SK-N-SH (cell line): ENCODE measurements at regions not wholly inside any gene's neighbourhood (a gene's known extent, or its start where the extent isn't known, plus 50 kb on each side); places are given as distances from the start of the nearest gene placed in this dataset.

Source experiments
- CTCF ChIA-PET: fragments of 300-600, 350-600 bp; formaldehyde crosslinking; extraction: SDS; loops from one replicate; lab custom pipeline; 2021; lab: Yijun Ruan, JAX
- POLR2A ChIA-PET: fragments of 350-600 bp; sonication (Branson Sonifier 250); formaldehyde crosslinking; extraction: SDS; loops from one replicate; lab custom pipeline; 2020; ENCODE audit warnings: antibody characterized with exemption, inconsistent platforms; lab: Yijun Ruan, JAX
- DNase-seq: peaks from one replicate; pipeline ENCODE4 v3.0.0; 2012
- H2AFZ ChIP-seq: fragments of 200-600 bp; sonication (generic); 2 replicates; pipeline ENCODE4 v1.8.1; 2016; ENCODE audit warnings: antibody characterized with exemption, mild to moderate bottlenecking, low read depth
- H3F3A ChIP-seq: fragments of 200-600 bp; sonication (generic); replicated peaks from 2 replicates; pipeline ENCODE3; 2016; ENCODE audit warnings: antibody characterized with exemption, mild to moderate bottlenecking; ENCODE audit not compliant: insufficient read depth
- H3K27ac ChIP-seq, 2 experiments: fragments of 200-500 bp in 1 of 2; fragments of 200-600 bp in 1 of 2; sonication (Bioruptor generic) in 1 of 2; sonication (generic), shearing (Covaris generic) in 1 of 2; 2 replicates each; pipeline versions ENCODE4 v1.5.1 to v1.6.1; 2014 to 2016; ENCODE audit warnings: low read depth in 2 of 2, inconsistent platforms in 1 of 2, low read length in 1 of 2, mild to moderate bottlenecking in 1 of 2, mixed read lengths in 1 of 2
- H3K27me3 ChIP-seq: fragments of 200-600 bp; sonication (generic), shearing (Covaris generic); 2 replicates; pipeline ENCODE4 v1.6.1; 2016; ENCODE audit warnings: mixed run types; ENCODE audit not compliant: insufficient read depth
- H3K36me3 ChIP-seq, 2 experiments: fragments of 200-500 bp in 1 of 2; fragments of 200-600 bp in 1 of 2; sonication (Bioruptor generic) in 1 of 2; sonication (generic) in 1 of 2; replicated peaks in 1 of 2; 2 replicates each; pipeline versions ENCODE3 to v1.5.1; 2014 to 2016; ENCODE audit warnings: low read length in 1 of 2, mild to moderate bottlenecking in 1 of 2; ENCODE audit not compliant: insufficient read depth in 2 of 2, control insufficient read depth in 1 of 2
- H3K4me1 ChIP-seq, 2 experiments: fragments of 200-500 bp in 1 of 2; fragments of 200-600 bp in 1 of 2; sonication (Bioruptor generic) in 1 of 2; sonication (generic), shearing (Covaris generic) in 1 of 2; 2 replicates each; pipeline versions ENCODE4 v1.5.1 to v1.6.1; 2014 to 2016; ENCODE audit warnings: low read depth in 1 of 2, low read length in 1 of 2, mixed run types in 1 of 2; ENCODE audit not compliant: insufficient read depth in 2 of 2, control insufficient read depth in 1 of 2
- H3K4me2 ChIP-seq: fragments of 200-600 bp; sonication (generic), shearing (Covaris generic); 2 replicates; pipeline ENCODE4 v1.6.1; 2017; ENCODE audit warnings: mixed run types
- H3K4me3 ChIP-seq, 2 experiments: fragments of 200-500 bp in 1 of 2; fragments of 200-600 bp in 1 of 2; sonication (Bioruptor generic) in 1 of 2; sonication (generic), shearing (Covaris generic) in 1 of 2; 2 replicates each; pipeline versions ENCODE4 v1.5.1 to v1.8.1; 2014 to 2016; ENCODE audit warnings: low read depth in 2 of 2, inconsistent platforms in 1 of 2, low read length in 1 of 2, mild to moderate bottlenecking in 1 of 2, mixed read lengths in 1 of 2, moderate library complexity in 1 of 2
- H3K79me2 ChIP-seq: fragments of 200-600 bp; sonication (generic); 2 replicates; pipeline ENCODE4 v1.8.1; 2017; ENCODE audit warnings: mild to moderate bottlenecking; ENCODE audit not compliant: insufficient read depth
- H3K9ac ChIP-seq: fragments of 200-600 bp; sonication (generic); 2 replicates; pipeline ENCODE4 v1.6.1; 2017; ENCODE audit warnings: mixed run types
- H3K9me2 ChIP-seq: fragments of 200-600 bp; sonication (generic); 2 replicates; pipeline ENCODE4 v1.6.1; 2017; ENCODE audit warnings: mixed run types
- H3K9me3 ChIP-seq: fragments of 200-600 bp; sonication (generic); 2 replicates; pipeline ENCODE4 v1.6.1; 2017; ENCODE audit warnings: mixed run types, mild to moderate bottlenecking, moderate library complexity
- H4K20me1 ChIP-seq: fragments of 200-600 bp; sonication (generic); 2 replicates; pipeline ENCODE4 v1.6.1; 2017; ENCODE audit warnings: mild to moderate bottlenecking, mixed run types; ENCODE audit not compliant: insufficient read depth
- CHD2 ChIP-seq: fragments of 150-350 bp; IDR thresholded peaks from 2 replicates; pipeline ENCODE4 v1.6.1; 2018; ENCODE audit warnings: low read length; ENCODE audit not compliant: partially characterized antibody
- EZH2phosphoT487 ChIP-seq: fragments of 200-600 bp; sonication (generic); IDR thresholded peaks from 2 replicates; pipeline ENCODE4 v1.6.1; 2017; ENCODE audit warnings: low read depth, mixed run types, mild to moderate bottlenecking, antibody characterized with exemption, moderate library complexity, borderline replicate concordance
- FOSL2 ChIP-seq: IDR thresholded peaks from 2 replicates; pipeline ENCODE4 v1.4.0; 2012; ENCODE audit warnings: low read depth, mild to moderate bottlenecking, moderate library complexity, borderline replicate concordance
- FOXM1 ChIP-seq: IDR thresholded peaks from 2 replicates; pipeline ENCODE4 v1.4.0; 2012; ENCODE audit warnings: low read depth, mild to moderate bottlenecking
- JUND ChIP-seq: IDR thresholded peaks from 2 replicates; pipeline ENCODE4 v1.4.0; 2012
- MAX ChIP-seq: IDR thresholded peaks from 2 replicates; pipeline ENCODE4 v1.4.0; 2012; ENCODE audit warnings: low read depth
- MEF2A ChIP-seq: IDR thresholded peaks from 2 replicates; pipeline ENCODE4 v1.4.0; 2012; ENCODE audit warnings: low read depth, borderline replicate concordance
- POLR2AphosphoS5 ChIP-seq: IDR thresholded peaks from 2 replicates; pipeline ENCODE4 v1.6.1; 2012; ENCODE audit warnings: low read depth, low read length
- RAD21 ChIP-seq: IDR thresholded peaks from 2 replicates; pipeline ENCODE4 v1.6.1; 2012; ENCODE audit warnings: mild to moderate bottlenecking, low read length
- SIN3A ChIP-seq: IDR thresholded peaks from 2 replicates; pipeline ENCODE4 v1.6.1; 2012; ENCODE audit warnings: low read depth, mild to moderate bottlenecking, low read length, moderate library complexity, borderline replicate concordance
- TAF1 ChIP-seq: IDR thresholded peaks from 2 replicates; pipeline ENCODE4 v1.6.1; 2012; ENCODE audit warnings: low read depth, mild to moderate bottlenecking, low read length, moderate library complexity, borderline replicate concordance
- ZBTB33 ChIP-seq: IDR thresholded peaks from 2 replicates; pipeline ENCODE4 v1.4.0; 2012; ENCODE audit warnings: low read depth, borderline replicate concordance
- WGBS: methylation state at CpG from one replicate; pipeline ENCODE4 v1.1.6; 2017; ENCODE audit warnings: low lambda C conversion rate; 5-methylcytosine and 5-hydroxymethylcytosine counted together
- TF ChIP-seq, protein P1 (sequence below): fragments of 150-350 bp; IDR thresholded peaks from 2 replicates; pipeline ENCODE4 v1.6.1; 2017; ENCODE audit warnings: antibody characterized with exemption, low read length, low read depth, borderline replicate concordance
- TF ChIP-seq, protein P2 (sequence below): IDR thresholded peaks from 2 replicates; pipeline ENCODE4; 2012

DNA sequence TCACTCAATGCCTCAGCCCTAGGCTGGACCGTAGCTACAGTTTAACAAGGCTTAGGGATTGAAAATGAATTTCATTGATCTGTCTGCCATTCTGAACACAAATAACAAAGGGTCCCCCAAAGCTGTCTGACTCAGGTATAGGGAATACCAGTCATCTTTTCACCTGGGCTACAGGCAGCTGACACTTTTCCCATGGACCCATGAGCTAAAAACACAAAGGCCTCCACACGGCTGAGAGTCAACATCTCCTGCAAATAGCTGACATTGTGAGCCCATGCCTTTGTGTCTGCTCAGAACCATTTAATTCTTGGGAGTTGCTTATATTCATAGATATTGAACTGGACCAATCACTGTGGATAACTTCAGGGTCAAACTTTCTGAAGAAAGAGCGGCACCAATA, 121.1 kb upstream of the SLIT3 start:
- CTCF ChIA-PET, result interaction anchor here (1.4 kb wide), 1 partner anchor 18 kb away, joined by 3 read pairs; no protein-coding TSS in a partner anchor
- Histone ChIP-seq H2AFZ (peak overlapping the region; percentile 51; the same call in 1 of the 2 replicates), H3K27me3 (no peaks in the 10 kb centered on the region), H3K27ac (no peak overlapping the region), H3K9ac (no peak overlapping the region), H3F3A (no peaks in the 10 kb centered on the region), H3K9me3 (no peaks in the 10 kb centered on the region), H3K4me3 (no peak overlapping the region), H4K20me1 (no peaks in the 10 kb centered on the region), H3K4me2 (no peak overlapping the region), H3K9me2 (no peaks in the 10 kb centered on the region), H3K79me2 (no peaks in the 10 kb centered on the region), H3K36me3 (no peaks in the 10 kb centered on the region), H3K4me1 (no peaks in the 10 kb centered on the region; a peak in 2 of 4 replicates)
- DNase-seq, result no peak
- WGBS, result 96% methylated on average over 3 of the region's 3 CpGs
- POLR2A ChIA-PET, result interaction anchor here (0.5 kb wide), 1 partner anchor 652 kb away, joined by 5 read pairs; no protein-coding TSS in a partner anchor
- TF ChIP-seq MAX, result no peak
- TF ChIP-seq JUND, result no peak
- no peak for TF ChIP-seq EZH2phosphoT487
- TF ChIP-seq MEF2A, result no peak
- TF ChIP-seq, protein P1, sequence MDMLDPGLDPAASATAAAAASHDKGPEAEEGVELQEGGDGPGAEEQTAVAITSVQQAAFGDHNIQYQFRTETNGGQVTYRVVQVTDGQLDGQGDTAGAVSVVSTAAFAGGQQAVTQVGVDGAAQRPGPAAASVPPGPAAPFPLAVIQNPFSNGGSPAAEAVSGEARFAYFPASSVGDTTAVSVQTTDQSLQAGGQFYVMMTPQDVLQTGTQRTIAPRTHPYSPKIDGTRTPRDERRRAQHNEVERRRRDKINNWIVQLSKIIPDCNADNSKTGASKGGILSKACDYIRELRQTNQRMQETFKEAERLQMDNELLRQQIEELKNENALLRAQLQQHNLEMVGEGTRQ, result no peak
- no peak for TF ChIP-seq ZBTB33
- TF ChIP-seq FOSL2, result no peak
- no peak for TF ChIP-seq FOXM1
- no peak for TF ChIP-seq POLR2AphosphoS5
- TF ChIP-seq CHD2, result no peak
- no peak for TF ChIP-seq RAD21
- no peak for TF ChIP-seq SIN3A
- TF ChIP-seq, protein P2, sequence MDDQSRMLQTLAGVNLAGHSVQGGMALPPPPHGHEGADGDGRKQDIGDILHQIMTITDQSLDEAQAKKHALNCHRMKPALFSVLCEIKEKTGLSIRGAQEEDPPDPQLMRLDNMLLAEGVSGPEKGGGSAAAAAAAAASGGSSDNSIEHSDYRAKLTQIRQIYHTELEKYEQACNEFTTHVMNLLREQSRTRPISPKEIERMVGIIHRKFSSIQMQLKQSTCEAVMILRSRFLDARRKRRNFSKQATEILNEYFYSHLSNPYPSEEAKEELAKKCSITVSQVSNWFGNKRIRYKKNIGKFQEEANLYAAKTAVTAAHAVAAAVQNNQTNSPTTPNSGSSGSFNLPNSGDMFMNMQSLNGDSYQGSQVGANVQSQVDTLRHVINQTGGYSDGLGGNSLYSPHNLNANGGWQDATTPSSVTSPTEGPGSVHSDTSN, result no peak
- no peak for TF ChIP-seq TAF1
